Astrocyte of the cerebellum (primary cell): ENCODE measurements at regions not wholly inside any gene's neighbourhood (a gene's known extent, or its start where the extent isn't known, plus 50 kb on each side); places are given as distances from the start of the nearest gene placed in this dataset.

ENCODE experiments used
- DNase-seq: peaks from one replicate; pipeline ENCODE4 v3.0.0-alpha.2; 2011; ENCODE audit warnings: low read depth
- H3K4me3 ChIP-seq: 2 replicates; pipeline ENCODE4 v1.5.1; 2011; ENCODE audit warnings: mild to moderate bottlenecking, low read depth, low read length, moderate library complexity
- CTCF ChIP-seq: IDR thresholded peaks from 2 replicates; pipeline ENCODE4 v1.5.1; 2012; ENCODE audit warnings: low read length, low read depth, moderate library complexity, mild to moderate bottlenecking; ENCODE audit errors: missing control alignments
- in situ Hi-C: cut with HindIII; loops from 2 replicates; pipeline ENCODE4 v1.10.0; 2017; ENCODE audit warnings: low sequenced_read_pairs

GRCh38 chr2:164151522-164151921 lies 415.7 kb upstream of the FIGN start:
- no peak overlapping the region for H3K4me3 ChIP-seq
- DNase-seq = peak; percentile 4
- no peak for TF ChIP-seq CTCF
- in situ Hi-C loops = no loop called here

GRCh38 chr2:164150604-164151003 lies 414.8 kb upstream of the FIGN start:
- DNase-seq = no peak
- in situ Hi-C loops = no loop called here
- no peak for TF ChIP-seq CTCF
- H3K4me3 ChIP-seq = no peak overlapping the region

- no peak overlapping the region for H3K4me3 ChIP-seq
- in situ Hi-C loops = no loop called here
- DNase-seq = no peak
- no peak for TF ChIP-seq CTCF
These were observed 410.6 kb upstream of the FIGN start for GRCh38 chr2:164146441-164146840.

- peak; percentile 12 for DNase-seq
- H3K4me3 ChIP-seq = no peak overlapping the region
- no peak for TF ChIP-seq CTCF
- in situ Hi-C loops = no loop called here
These were observed 409.5 kb upstream of the FIGN start for GRCh38 chr2:164145093-164145987.

GRCh38 chr2:164143183-164143930 lies 407.5 kb upstream of the FIGN start:
- no peak for DNase-seq
- in situ Hi-C loops = no loop called here
- H3K4me3 ChIP-seq = no peak overlapping the region
- no peak for TF ChIP-seq CTCF

- DNase-seq = no peak
- in situ Hi-C loops = no loop called here
- no peak for TF ChIP-seq CTCF
- no peak overlapping the region for H3K4me3 ChIP-seq
These were observed 406.9 kb upstream of the FIGN start for GRCh38 chr2:164142755-164143154.
